NCI-H2196 (cell line): ENCODE measurements at regions not wholly inside any gene's neighbourhood (a gene's known extent, or its start where the extent isn't known, plus 50 kb on each side); places are given as distances from the start of the nearest gene placed in this dataset.
"Not testable (repeated sequence)": the region's sequence is repeated elsewhere in the genome, so short reads cannot be mapped to it uniquely, and the experiment has no call there.

ENCODE experiments used
- DNase-seq: peaks from one replicate; lab custom pipeline; 2025; ENCODE audit not compliant: unreplicated experiment; lab: John Stamatoyannopoulos, UW

GRCh38 chr5:167296661-167297060, 994.8 kb upstream of the WWC1 start:
- no peak for DNase-seq

GRCh38 chr5:167299861-167300260, 991.6 kb upstream of the WWC1 start:
- not testable (repeated sequence) for DNase-seq

GRCh38 chr5:167303582-167303981, 987.9 kb upstream of the WWC1 start:
- no peak for DNase-seq

DNA sequence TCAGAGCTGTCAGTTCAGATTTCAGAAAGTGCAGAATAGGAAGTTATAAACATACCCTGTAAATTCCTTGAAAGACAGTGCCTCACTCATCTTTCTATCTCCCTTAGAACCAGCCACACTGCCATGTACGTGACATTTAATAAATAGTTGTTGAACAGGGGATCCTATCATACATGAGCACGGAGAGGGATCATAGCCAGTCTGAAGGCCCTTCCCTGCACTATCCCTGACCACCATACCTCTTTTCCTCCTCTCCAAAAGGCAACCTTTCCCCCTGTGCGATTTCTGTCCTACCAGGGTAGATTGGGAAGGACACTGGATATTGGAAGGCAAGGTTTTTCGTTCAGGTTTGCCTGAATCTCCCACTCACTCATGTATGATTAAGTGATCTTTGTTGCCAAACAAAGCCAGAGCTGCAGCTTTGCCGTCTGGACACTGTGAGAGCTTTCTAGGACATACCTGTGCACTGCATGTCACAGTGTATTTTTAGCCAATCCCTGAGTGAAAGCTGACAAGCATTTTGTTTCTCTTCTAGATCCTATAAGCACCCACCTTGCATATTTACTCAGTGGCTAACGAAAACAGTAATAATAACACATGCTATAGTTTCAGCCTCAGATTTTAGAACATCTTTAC, 986.5 kb upstream of the WWC1 start:
- no peak for DNase-seq

DNA sequence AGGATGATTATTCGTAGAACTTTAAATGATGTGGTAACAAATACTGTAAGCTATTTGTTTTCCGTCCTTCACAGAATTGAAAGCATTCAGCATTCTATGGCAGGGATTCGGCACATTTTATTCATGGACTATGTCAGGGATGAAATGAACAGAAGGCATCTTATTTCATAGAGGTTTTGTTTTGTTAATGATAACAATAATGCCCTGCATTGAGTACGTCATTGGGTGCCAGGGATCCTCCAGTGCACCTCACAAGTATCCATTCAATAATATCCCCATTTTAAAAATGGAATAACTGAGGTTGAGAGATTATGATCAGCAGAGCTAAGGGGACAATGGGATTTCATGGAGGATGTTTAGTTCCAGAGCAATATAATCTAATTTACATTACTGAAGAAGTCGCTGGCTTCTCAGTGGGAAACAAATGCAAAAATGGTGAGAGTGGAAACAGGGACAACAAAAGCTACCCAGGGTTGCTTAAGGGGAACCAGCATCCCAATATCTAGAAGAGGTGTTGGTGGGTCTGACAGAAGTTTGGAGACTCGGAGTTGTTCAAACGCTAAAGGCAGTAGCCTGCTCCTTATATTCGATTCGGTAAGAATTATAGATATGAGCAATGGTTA, 985.7 kb upstream of the WWC1 start:
- no peak for DNase-seq

GRCh38 chr5:167307042-167307441, 984.4 kb upstream of the WWC1 start:
- DNase-seq = no peak

GRCh38 chr5:167308466-167308865, 983.0 kb upstream of the WWC1 start:
- no peak for DNase-seq

DNA sequence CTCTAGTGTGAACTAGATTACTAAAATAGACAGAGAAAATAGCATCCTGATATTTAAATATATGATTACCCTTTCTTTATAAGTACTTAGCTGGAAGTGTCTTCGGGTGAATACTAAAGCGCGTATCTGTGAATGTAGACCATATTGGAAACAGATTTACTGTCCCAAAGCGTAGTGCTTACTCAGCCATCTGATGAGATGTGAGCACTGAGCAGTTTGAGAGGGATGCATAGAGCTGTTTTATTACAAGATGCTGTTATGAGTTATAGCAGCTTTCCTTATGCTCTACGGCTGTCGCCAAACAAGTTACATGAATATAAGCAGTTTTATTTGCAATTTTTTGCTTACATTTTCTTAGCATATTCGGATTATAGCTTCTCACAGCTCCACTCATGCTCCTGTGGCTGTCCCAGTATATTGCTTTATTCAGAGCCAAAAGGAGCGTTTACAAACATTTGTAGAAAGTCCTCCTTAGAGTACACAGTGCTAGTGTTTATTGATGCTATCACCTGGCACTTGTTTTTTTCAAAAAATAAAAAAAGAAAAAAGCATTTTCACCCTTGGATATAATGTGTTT, 981.4 kb upstream of the WWC1 start:
- DNase-seq = no peak

GRCh38 chr5:167311340-167311739, 980.1 kb upstream of the WWC1 start:
- no peak for DNase-seq

DNA sequence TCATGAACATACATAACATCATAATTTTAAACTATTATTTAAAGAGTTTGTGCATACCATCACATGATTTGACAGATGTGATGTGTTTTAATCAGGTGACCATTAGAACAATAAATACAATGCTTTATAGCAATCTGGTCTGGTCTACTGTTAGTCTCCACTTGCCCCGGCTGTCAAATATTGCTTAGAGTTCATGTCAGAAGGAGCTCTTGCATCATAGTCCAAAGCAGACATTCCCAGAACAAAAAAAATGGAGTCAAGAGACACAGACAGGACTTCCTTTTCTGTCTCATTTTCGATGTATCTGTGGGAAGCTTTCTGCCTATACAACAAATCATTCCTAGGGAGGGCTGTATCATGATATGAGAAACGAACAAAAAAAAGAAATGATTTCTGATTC, 979.2 kb upstream of the WWC1 start:
- no peak for DNase-seq

DNA sequence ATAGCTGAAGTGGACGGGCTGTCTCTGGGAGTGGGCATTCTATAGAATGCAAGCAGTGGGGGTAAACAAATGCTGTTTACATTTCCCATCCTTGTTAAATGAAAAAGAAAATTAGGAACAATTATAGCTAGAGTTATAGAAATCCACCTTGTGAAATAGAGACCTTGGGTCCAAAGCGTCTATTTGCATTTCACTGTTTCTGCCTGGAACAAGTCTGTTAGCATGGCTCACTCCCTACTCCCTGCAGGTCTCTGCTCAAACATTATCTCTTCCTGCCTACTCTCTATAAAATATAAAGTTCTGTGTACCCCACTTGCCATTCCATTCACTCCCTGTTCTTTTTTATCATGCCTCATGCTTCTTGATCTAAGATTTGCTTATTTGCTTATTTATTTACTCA, 975.7 kb upstream of the WWC1 start:
- no peak for DNase-seq

GRCh38 chr5:167317884-167318283, 973.6 kb upstream of the WWC1 start:
- no peak for DNase-seq

- no peak for DNase-seq
Measured at GRCh38 chr5:167319243-167319642, 972.2 kb upstream of the WWC1 start.

DNA sequence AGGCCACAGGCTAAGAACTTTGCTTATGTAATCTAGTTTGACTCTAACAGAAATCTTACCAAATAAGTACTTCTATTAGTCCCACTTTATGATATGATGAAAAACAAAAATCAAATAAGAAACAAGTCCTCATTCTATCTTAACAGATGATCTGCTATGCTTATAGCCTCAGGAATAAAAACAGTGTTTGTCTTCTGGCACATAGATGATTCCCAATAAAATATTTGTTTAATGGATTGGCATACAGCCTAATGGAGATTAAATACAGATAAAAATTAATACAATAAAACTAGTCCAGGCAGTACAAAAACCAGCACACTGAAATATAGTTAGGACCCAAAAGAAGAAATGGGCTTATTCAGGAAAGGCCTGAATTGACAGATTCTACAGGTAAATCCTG, 971.4 kb upstream of the WWC1 start:
- no peak for DNase-seq

DNA sequence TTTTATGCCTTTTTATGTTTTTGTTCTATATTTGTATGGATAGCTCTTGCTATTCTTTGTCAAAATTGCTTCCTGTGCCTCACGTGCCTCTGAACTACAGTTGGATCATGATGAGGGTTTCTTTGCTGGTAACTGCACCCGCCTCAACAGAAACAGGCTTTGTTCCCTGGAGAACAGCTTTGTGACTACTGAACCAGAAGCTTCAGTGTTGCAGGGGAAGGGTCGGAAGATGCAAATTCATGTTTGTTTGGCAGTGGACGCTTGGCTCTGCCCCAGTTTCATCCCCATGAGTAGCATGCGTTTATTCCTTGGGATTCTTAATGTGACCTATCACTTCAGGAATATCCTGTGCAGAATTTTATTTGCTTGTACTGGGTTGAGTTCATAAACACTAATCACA, 959.1 kb upstream of the WWC1 start:
- no peak for DNase-seq

- no peak for DNase-seq
Measured at GRCh38 chr5:167336161-167336560, 955.3 kb upstream of the WWC1 start.

DNA sequence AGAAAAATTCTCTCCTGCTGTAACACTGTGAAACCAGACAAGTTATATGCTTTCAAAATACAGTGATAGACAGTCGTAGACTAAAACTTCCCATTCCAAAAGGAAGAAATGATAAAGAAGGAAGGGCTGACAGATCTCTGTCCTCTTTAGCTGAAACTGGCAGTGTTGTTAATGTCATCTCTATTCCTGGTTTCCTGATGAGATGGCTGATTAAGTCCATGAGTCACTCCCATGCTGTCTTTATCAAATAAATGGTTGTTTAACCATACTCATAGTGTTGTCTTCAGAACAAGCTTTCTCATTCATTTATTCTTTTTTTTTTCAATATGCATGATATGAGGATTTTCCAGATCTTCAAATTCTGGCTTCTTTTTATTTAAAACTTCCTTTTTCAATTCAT, 952.2 kb upstream of the WWC1 start:
- no peak for DNase-seq

GRCh38 chr5:167346461-167346860, 945.0 kb upstream of the WWC1 start:
- DNase-seq = no peak

DNA sequence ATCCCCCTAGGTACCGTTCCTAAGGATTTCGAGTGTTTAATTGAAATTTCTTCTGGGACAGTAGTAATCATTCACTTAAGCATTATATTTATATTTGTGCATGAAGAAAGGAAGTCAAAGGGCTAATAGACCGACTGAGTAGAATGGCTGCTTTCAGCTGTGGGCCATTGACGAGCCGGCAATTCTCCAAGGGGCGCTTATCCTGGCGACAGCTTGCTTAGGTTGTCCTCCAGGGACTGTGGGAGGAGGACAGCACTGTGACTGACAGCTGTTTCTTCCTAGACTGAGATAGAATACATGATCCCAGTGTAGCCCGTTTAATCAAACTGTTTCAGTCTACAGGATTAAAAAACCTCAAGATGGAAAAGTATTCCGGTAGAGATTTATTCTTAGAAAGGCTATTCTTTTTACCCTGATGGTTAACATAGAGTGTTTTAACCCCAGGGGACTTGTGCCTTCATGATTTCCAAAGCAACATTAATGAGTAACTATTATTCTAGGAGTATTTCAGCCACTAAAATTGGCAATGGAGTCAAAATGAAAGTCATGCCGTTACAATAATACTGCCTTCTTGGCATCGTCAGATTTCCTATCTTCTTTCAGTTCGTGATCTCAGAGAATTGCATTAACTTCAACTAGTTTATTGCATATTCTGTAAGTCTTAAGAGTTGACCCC, 943.1 kb upstream of the WWC1 start:
- no peak for DNase-seq

DNA sequence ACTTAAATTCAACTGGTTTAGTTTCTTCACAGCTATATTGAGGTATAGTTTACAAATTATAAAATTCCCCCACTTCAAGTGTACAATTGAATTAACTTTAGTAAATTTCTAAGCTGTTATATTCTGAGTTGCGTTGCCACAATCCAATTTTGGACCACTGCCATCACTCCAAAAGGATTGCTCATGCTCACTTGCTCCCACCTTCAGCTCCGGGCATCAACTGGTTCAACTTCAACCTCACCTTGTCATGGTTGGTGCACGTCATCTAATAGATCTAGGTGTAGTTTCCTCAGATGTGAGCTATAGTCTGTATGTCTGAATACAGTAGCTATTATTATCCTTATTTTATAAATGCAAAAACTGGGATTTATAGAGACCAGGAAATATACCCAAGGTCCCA, 942.5 kb upstream of the WWC1 start:
- DNase-seq = no peak

DNA sequence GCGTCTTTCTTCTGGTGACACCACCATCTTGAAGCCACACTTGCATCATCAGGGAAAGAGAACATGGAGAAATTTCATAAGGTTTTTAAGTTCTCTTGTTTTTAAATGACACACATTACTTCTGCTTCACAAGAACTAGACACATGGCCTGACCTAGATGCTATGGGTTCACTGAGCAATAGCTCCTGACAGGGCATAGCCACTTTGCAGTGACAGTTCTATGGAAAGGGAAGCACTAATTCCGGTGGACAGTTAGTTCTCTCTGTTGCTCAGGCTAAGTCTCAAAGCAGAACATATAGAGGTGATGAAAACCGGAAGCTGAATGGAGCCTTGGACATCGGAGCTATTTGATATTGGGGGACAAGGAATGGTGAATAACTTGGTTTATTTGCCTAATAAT, 940.1 kb upstream of the WWC1 start:
- DNase-seq = no peak

DNA sequence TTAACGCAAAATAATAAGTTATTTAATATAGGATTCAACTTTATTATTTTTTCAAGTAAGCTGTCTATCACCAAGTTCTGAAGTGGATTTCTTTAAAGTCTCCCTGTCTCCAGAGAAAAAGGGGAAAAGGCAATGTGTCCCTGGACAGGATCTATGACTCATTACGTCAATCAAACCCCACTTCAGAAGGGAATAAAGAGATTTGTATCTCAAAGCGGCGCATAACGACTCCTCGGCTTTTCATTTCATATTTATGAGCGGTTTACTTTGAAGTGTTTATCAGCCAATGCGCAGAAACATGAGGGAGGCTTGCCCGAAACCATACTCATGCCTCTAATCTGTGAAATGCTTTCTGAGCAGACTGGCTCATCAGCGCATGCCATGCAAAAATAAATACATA, 938.6 kb upstream of the WWC1 start:
- no peak for DNase-seq
